H9 (cell line): ENCODE measurements at regions not wholly inside any gene's neighbourhood (a gene's known extent, or its start where the extent isn't known, plus 50 kb on each side); places are given as distances from the start of the nearest gene placed in this dataset.

Source experiments
- DNase-seq: peaks from one replicate; pipeline ENCODE4 v3.0.0-alpha.2; 2017
- H2AFZ ChIP-seq: one replicate; pipeline ENCODE4 v1.6.1; 2013; ENCODE audit warnings: mild to moderate bottlenecking, low read length, control low read depth, moderate library complexity
- H2AK5ac ChIP-seq: 2 replicates; pipeline ENCODE4 v1.6.1; 2013; ENCODE audit warnings: low read length, control low read depth, mixed read lengths; ENCODE audit not compliant: insufficient read length
- H2BK120ac ChIP-seq: one replicate; pipeline ENCODE4 v1.6.1; 2013; ENCODE audit warnings: low read depth, mild to moderate bottlenecking, low read length, control low read depth, inconsistent platforms; ENCODE audit not compliant: poor library complexity, severe bottlenecking
- H2BK12ac ChIP-seq: 2 replicates; pipeline ENCODE4 v1.6.1; 2013; ENCODE audit warnings: low read length, control low read depth, mixed read lengths, low read depth; ENCODE audit not compliant: insufficient read length
- H2BK15ac ChIP-seq: 2 replicates; pipeline ENCODE4 v1.6.1; 2013; ENCODE audit warnings: low read depth, low read length, control low read depth
- H2BK20ac ChIP-seq: one replicate; pipeline ENCODE4 v1.6.1; 2013; ENCODE audit warnings: low read depth, mild to moderate bottlenecking, low read length, control low read depth, inconsistent platforms; ENCODE audit not compliant: poor library complexity, severe bottlenecking
- H2BK5ac ChIP-seq: 2 replicates; pipeline ENCODE4 v1.6.1; 2013; ENCODE audit warnings: low read length, control low read depth, mixed read lengths; ENCODE audit not compliant: insufficient read length
- H3K14ac ChIP-seq: 2 replicates; pipeline ENCODE4 v1.6.1; 2013; ENCODE audit warnings: low read length, control low read depth; ENCODE audit not compliant: insufficient read depth
- H3K18ac ChIP-seq: 2 replicates; pipeline ENCODE4 v1.6.1; 2013; ENCODE audit warnings: low read depth, mild to moderate bottlenecking, mixed read lengths, low read length, control low read depth; ENCODE audit not compliant: insufficient read length
- H3K23ac ChIP-seq: 2 replicates; pipeline ENCODE4 v1.6.1; 2013; ENCODE audit warnings: low read length, control low read depth, mixed read lengths, low read depth; ENCODE audit not compliant: insufficient read length
- H3K23me2 ChIP-seq: 2 replicates; pipeline ENCODE4 v1.6.1; 2013; ENCODE audit warnings: low read depth, mild to moderate bottlenecking, mixed read lengths, low read length, control low read depth; ENCODE audit not compliant: insufficient read length, poor library complexity, severe bottlenecking
- H3K27ac ChIP-seq: 2 replicates; pipeline ENCODE4 v1.5.1; 2013; ENCODE audit warnings: low read length, control low read depth, mixed read lengths, low read depth; ENCODE audit not compliant: insufficient read length
- H3K27me3 ChIP-seq: 2 replicates; pipeline ENCODE4 v1.6.1; 2013; ENCODE audit warnings: low read length, control low read depth, inconsistent platforms; ENCODE audit not compliant: insufficient read depth
- H3K4ac ChIP-seq: 2 replicates; pipeline ENCODE4 v1.6.1; 2013; ENCODE audit warnings: low read depth, mild to moderate bottlenecking, control low read depth, inconsistent platforms, low read length, moderate library complexity
- H3K4me1 ChIP-seq: 2 replicates; pipeline ENCODE4 v1.6.1; 2013; ENCODE audit warnings: low read length, control low read depth, inconsistent platforms; ENCODE audit not compliant: insufficient read depth
- H3K4me2 ChIP-seq: 2 replicates; pipeline ENCODE4 v1.6.1; 2013; ENCODE audit warnings: low read length, control low read depth, mixed read lengths; ENCODE audit not compliant: insufficient read length, insufficient read depth
- H3K56ac ChIP-seq: 2 replicates; pipeline ENCODE4 v1.6.1; 2013; ENCODE audit warnings: low read depth, mild to moderate bottlenecking, mixed read lengths, low read length, control low read depth; ENCODE audit not compliant: insufficient read length
- H3K79me1 ChIP-seq: 2 replicates; pipeline ENCODE4 v1.6.1; 2013; ENCODE audit warnings: low read depth, mild to moderate bottlenecking, moderate library complexity, low read length, control low read depth, inconsistent platforms; ENCODE audit not compliant: insufficient read depth, poor library complexity, severe bottlenecking
- H3K79me2 ChIP-seq: 2 replicates; pipeline ENCODE4 v1.6.1; 2013; ENCODE audit warnings: low read length, control low read depth, inconsistent platforms; ENCODE audit not compliant: insufficient read depth
- H3K9ac ChIP-seq: 2 replicates; pipeline ENCODE4 v1.6.1; 2013; ENCODE audit warnings: low read length, control low read depth, mixed read lengths; ENCODE audit not compliant: insufficient read length; ENCODE audit errors: extremely low read depth
- H3K9me3 ChIP-seq: one replicate; pipeline ENCODE4 v1.6.1; 2013; ENCODE audit warnings: low read depth, low read length, inconsistent platforms; ENCODE audit not compliant: control insufficient read depth
- H3T11ph ChIP-seq: one replicate; pipeline ENCODE4 v1.6.1; 2013; ENCODE audit warnings: mild to moderate bottlenecking, low read length, control low read depth, inconsistent platforms
- H4K20me1 ChIP-seq: one replicate; pipeline ENCODE4 v1.6.1; 2013; ENCODE audit not compliant: control insufficient read depth, insufficient read length, insufficient read depth
- H4K5ac ChIP-seq: 2 replicates; pipeline ENCODE4 v1.6.1; 2013; ENCODE audit warnings: low read depth, mild to moderate bottlenecking, mixed read lengths, low read length, control low read depth; ENCODE audit not compliant: insufficient read length
- H4K8ac ChIP-seq: replicated peaks from 2 replicates; pipeline ENCODE4 v1.6.1; 2013; ENCODE audit warnings: low read length, control low read depth, mixed read lengths, low read depth; ENCODE audit not compliant: insufficient read length
- H4K91ac ChIP-seq: 2 replicates; pipeline ENCODE4 v1.6.1; 2013; ENCODE audit warnings: low read depth, mild to moderate bottlenecking, moderate library complexity, mixed read lengths, low read length, control low read depth; ENCODE audit not compliant: insufficient read length
- H3K27ac Mint-ChIP-seq, 3 experiments: 2 replicates in 2 of 3; 3 replicates in 1 of 3; pipeline ENCODE4 v1.8.0; 2020 to 2021; ENCODE audit warnings: mixed read lengths in 3 of 3, mild to moderate bottlenecking in 1 of 3, moderate library complexity in 1 of 3
- H3K27me3 Mint-ChIP-seq: 2 replicates; pipeline ENCODE4 v1.8.0; 2021; ENCODE audit warnings: low read depth, mild to moderate bottlenecking, moderate library complexity, mixed read lengths
- H3K36me3 Mint-ChIP-seq, 3 experiments: 2 replicates in 2 of 3; 3 replicates in 1 of 3; pipeline ENCODE4 v1.8.0; 2020 to 2021; ENCODE audit warnings: low read depth in 3 of 3, mixed read lengths in 3 of 3; ENCODE audit not compliant: insufficient read depth in 1 of 3
- H3K4me1 Mint-ChIP-seq, 2 experiments: 2 replicates each; pipeline ENCODE4 v1.8.0; 2020; ENCODE audit warnings: mixed read lengths in 2 of 2
- H3K4me3 Mint-ChIP-seq, 2 experiments: 2 replicates in 1 of 2; 3 replicates in 1 of 2; pipeline ENCODE4 v1.8.0; 2020 to 2021; ENCODE audit warnings: mild to moderate bottlenecking in 2 of 2, mixed read lengths in 2 of 2, moderate library complexity in 1 of 2
- H3K9me3 Mint-ChIP-seq, 2 experiments: 2 replicates in 1 of 2; 3 replicates in 1 of 2; pipeline ENCODE4 v1.8.0; 2020; ENCODE audit warnings: mild to moderate bottlenecking in 2 of 2, mixed read lengths in 2 of 2, moderate library complexity in 1 of 2
- WGBS: extraction: QIAGEN DNeasy Blood & Tissue Kit; methylation state at CpG from one replicate; pipeline ENCODE4 v1.1.7; 2013; ENCODE audit warnings: missing lambda C conversion rate, low lambda C conversion rate, mixed read lengths; ENCODE audit not compliant: insufficient read length; ENCODE audit errors: extremely low coverage; 5-methylcytosine and 5-hydroxymethylcytosine counted together
- TF ChIP-seq, protein P1 (sequence below): fragments of 200-600 bp; sonication (generic); conservative IDR thresholded peaks from 3 replicates; pipeline ENCODE4 v1.8.0; 2021; ENCODE audit warnings: antibody characterized with exemption, mild to moderate bottlenecking

DNA sequence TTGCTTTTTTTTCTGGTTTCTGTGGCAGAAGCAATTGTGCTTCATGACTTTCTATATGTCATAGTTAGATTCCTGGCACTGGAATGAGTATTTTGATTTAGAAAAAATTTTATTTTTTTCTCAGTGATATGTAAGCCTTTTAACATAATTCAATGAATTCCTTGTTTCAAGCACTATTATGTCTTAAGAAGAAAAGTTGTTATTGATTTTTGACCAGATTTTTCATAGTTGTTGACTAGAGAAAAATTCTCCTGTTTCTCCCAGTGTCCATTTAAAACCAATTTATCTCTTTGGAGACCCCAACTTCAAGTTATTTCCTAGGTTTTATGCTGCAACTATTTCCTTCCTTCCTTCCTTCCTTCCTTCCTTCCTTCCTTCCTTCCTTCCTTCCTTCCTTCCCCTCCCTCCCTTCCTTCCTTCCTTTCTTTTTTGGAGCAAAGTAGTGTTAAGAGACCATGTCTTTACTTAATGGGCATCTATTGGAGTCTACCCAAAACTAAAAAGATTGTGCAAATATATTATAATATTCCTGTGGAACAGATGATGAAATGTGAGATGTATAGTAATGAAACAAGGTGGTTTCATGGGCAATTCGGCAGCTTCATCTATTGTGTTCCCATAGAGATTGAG is 346.9 kb downstream of the RNF144B start:
- H3K79me2 ChIP-seq, result no peaks in the 10 kb centered on the region
- DNase-seq, result no peak
- Mint-ChIP-seq H3K27me3 (no peaks in the 10 kb centered on the region), H3K4me1 (no peaks in the 10 kb centered on the region), H3K4me3 (no peak overlapping the region), H3K36me3 (no peaks in the 10 kb centered on the region), H3K27ac (no peak overlapping the region), H3K9me3 (no peaks in the 10 kb centered on the region; a peak in 1 of 5 replicates)
- H3K14ac ChIP-seq, result no peak overlapping the region
- no peak overlapping the region for H2AK5ac ChIP-seq
- H2AFZ ChIP-seq, result no peak overlapping the region
- WGBS, result no CpG with 5 or more reads among the region's 1 CpG
- H3K27ac ChIP-seq, result no peak overlapping the region
- H2BK20ac ChIP-seq, result no peak overlapping the region
- no peak overlapping the region for H2BK5ac ChIP-seq
- no peak overlapping the region for H3K9ac ChIP-seq
- H3K4me2 ChIP-seq, result no peak overlapping the region
- H4K5ac ChIP-seq, result no peak overlapping the region
- no peak overlapping the region for H3T11ph ChIP-seq
- H4K8ac ChIP-seq, result no peak overlapping the region
- no peaks in the 10 kb centered on the region for H4K20me1 ChIP-seq
- H4K91ac ChIP-seq, result no peak overlapping the region
- no peaks in the 10 kb centered on the region for H3K27me3 ChIP-seq
- H3K23me2 ChIP-seq, result no peaks in the 10 kb centered on the region
- H3K4ac ChIP-seq, result no peak overlapping the region
- H2BK15ac ChIP-seq, result no peak overlapping the region
- no peak overlapping the region for H2BK12ac ChIP-seq
- H3K23ac ChIP-seq, result no peak overlapping the region
- no peak overlapping the region for H3K18ac ChIP-seq
- H3K4me1 ChIP-seq, result no peaks in the 10 kb centered on the region
- H3K9me3 ChIP-seq, result no peaks in the 10 kb centered on the region
- no peak overlapping the region for H3K56ac ChIP-seq
- no peaks in the 10 kb centered on the region for H3K79me1 ChIP-seq
- no peak overlapping the region for H2BK120ac ChIP-seq
- TF ChIP-seq, protein P1, sequence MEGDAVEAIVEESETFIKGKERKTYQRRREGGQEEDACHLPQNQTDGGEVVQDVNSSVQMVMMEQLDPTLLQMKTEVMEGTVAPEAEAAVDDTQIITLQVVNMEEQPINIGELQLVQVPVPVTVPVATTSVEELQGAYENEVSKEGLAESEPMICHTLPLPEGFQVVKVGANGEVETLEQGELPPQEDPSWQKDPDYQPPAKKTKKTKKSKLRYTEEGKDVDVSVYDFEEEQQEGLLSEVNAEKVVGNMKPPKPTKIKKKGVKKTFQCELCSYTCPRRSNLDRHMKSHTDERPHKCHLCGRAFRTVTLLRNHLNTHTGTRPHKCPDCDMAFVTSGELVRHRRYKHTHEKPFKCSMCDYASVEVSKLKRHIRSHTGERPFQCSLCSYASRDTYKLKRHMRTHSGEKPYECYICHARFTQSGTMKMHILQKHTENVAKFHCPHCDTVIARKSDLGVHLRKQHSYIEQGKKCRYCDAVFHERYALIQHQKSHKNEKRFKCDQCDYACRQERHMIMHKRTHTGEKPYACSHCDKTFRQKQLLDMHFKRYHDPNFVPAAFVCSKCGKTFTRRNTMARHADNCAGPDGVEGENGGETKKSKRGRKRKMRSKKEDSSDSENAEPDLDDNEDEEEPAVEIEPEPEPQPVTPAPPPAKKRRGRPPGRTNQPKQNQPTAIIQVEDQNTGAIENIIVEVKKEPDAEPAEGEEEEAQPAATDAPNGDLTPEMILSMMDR, result no peak
